T-helper 2 cell (primary cell): ENCODE measurements at regions not wholly inside any gene's neighbourhood (a gene's known extent, or its start where the extent isn't known, plus 50 kb on each side); places are given as distances from the start of the nearest gene placed in this dataset.

Experiments
- DNase-seq, 5 experiments: peaks; one replicate each; pipeline versions ENCODE4 v3.0.0 to v3.0.0-alpha.2; 2012 to 2022

GRCh38 chr1:184329245-184329953 is 57.4 kb upstream of the C1orf21 start:
- DNase-seq = peak in 1 of 5 experiments; percentile 22

GRCh38 chr1:184329962-184330868 is 56.6 kb upstream of the C1orf21 start:
- no peak for DNase-seq

- no peak for DNase-seq
Measured at GRCh38 chr1:184330875-184331274, 56.0 kb upstream of the C1orf21 start.
